ENCODE measurements at regions not wholly inside any gene's neighbourhood (a gene's known extent, or its start where the extent isn't known, plus 50 kb on each side); places are given as distances from the start of the nearest gene placed in this dataset.

GRCh38 chr20:48094944-48095343 is 309.7 kb upstream of the SULF2 start:
- TF ChIP-seq CTCF (IDR thresholded peaks at IDR 0.05; ENCODE audit: low read depth, low read length, poor library complexity, severe bottlenecking), result no peak
- no peak for TF ChIP-seq EZH2phosphoT487 (IDR thresholded peaks at IDR 0.05; ENCODE audit: borderline replicate concordance, low read length)
